Neutrophil (primary cell): ENCODE measurements at regions not wholly inside any gene's neighbourhood (a gene's known extent, or its start where the extent isn't known, plus 50 kb on each side); places are given as distances from the start of the nearest gene placed in this dataset.
"Not testable (repeated sequence)": the region's sequence is repeated elsewhere in the genome, so short reads cannot be mapped to it uniquely, and the experiment has no call there.

ENCODE experiments used
- H3K27ac ChIP-seq: fragments of 200-600 bp; sonication (generic); 2 replicates; pipeline ENCODE4 v1.5.1; 2016; ENCODE audit warnings: mild to moderate bottlenecking, moderate library complexity
- H3K27me3 ChIP-seq: fragments of 200-600 bp; sonication (generic); 2 replicates; pipeline ENCODE4 v1.6.0; 2016; ENCODE audit warnings: mild to moderate bottlenecking
- H3K36me3 ChIP-seq: fragments of 200-600 bp; sonication (generic); 2 replicates; pipeline ENCODE4 v1.5.1; 2017
- H3K4me1 ChIP-seq, 2 experiments: fragments of 200-600 bp in 1 of 2; sonication (generic) in 1 of 2; 1 replicate in 1 of 2; 2 replicates in 1 of 2; pipeline versions ENCODE4 v1.5.1 to v1.6.1; 2013 to 2016; ENCODE audit warnings: low read depth in 1 of 2, low read length in 1 of 2, mild to moderate bottlenecking in 1 of 2, moderate library complexity in 1 of 2; ENCODE audit not compliant: control insufficient read depth in 1 of 2, insufficient read depth in 1 of 2
- H3K4me3 ChIP-seq, 2 experiments: fragments of 200-600 bp in 1 of 2; sonication (generic) in 1 of 2; 1 replicate in 1 of 2; 2 replicates in 1 of 2; pipeline ENCODE4 v1.5.1; 2013 to 2016; ENCODE audit warnings: low read depth in 1 of 2, low read length in 1 of 2, mild to moderate bottlenecking in 1 of 2, moderate library complexity in 1 of 2
- H3K9me3 ChIP-seq: fragments of 200-600 bp; sonication (generic); 2 replicates; pipeline ENCODE4 v1.5.1; 2016
- CTCF ChIP-seq: fragments of 200-600 bp; sonication (generic); IDR thresholded peaks from 2 replicates; pipeline ENCODE4 v1.5.1; 2016; ENCODE audit warnings: antibody characterized with exemption

GRCh38 chr9:7315746-7316145, 483.8 kb downstream of the DMAC1 start:
- no peaks in the 10 kb centered on the region for H3K36me3 ChIP-seq
- no peak overlapping the region for H3K4me3 ChIP-seq
- no peaks in the 10 kb centered on the region for H3K27me3 ChIP-seq
- no peak for TF ChIP-seq CTCF
- no peaks in the 10 kb centered on the region for H3K4me1 ChIP-seq
- H3K27ac ChIP-seq, result no peak overlapping the region
- H3K9me3 ChIP-seq, result no peaks in the 10 kb centered on the region

- Histone ChIP-seq H3K4me1 (no peaks in the 10 kb centered on the region), H3K27ac (no peak overlapping the region), H3K27me3 (no peaks in the 10 kb centered on the region), H3K9me3 (no peaks in the 10 kb centered on the region), H3K4me3 (no peak overlapping the region), H3K36me3 (no peaks in the 10 kb centered on the region)
- no peak for TF ChIP-seq CTCF
These were observed 484.5 kb downstream of the DMAC1 start for GRCh38 chr9:7315116-7315515.

- TF ChIP-seq CTCF, result no peak
- Histone ChIP-seq H3K4me3 (no peak overlapping the region), H3K9me3 (peaks cover 3% of the 10 kb centered on the region), H3K27ac (no peak overlapping the region), H3K36me3 (no peaks in the 10 kb centered on the region), H3K27me3 (no peaks in the 10 kb centered on the region), H3K4me1 (no peaks in the 10 kb centered on the region)
These were observed 486.2 kb downstream of the DMAC1 start for GRCh38 chr9:7313389-7313788.

GRCh38 chr9:7309051-7309450, 490.5 kb downstream of the DMAC1 start:
- H3K4me1 ChIP-seq, result not testable (repeated sequence)

GRCh38 chr9:7305677-7306076, 493.9 kb downstream of the DMAC1 start:
- Histone ChIP-seq H3K4me1 (no peaks in the 10 kb centered on the region), H3K27ac (no peak overlapping the region), H3K4me3 (no peak overlapping the region), H3K9me3 (peaks cover 3% of the 10 kb centered on the region), H3K27me3 (no peaks in the 10 kb centered on the region), H3K36me3 (no peaks in the 10 kb centered on the region)
- no peak for TF ChIP-seq CTCF

More at GRCh38 chr9:7309051-7309450, 490.5 kb downstream of the DMAC1 start:
- not testable (repeated sequence) for H3K4me3 ChIP-seq, H3K27ac ChIP-seq, H3K36me3 ChIP-seq, H3K27me3 ChIP-seq, H3K9me3 ChIP-seq

- H3K27ac ChIP-seq, result no peak overlapping the region
- H3K36me3 ChIP-seq, result no peaks in the 10 kb centered on the region
- H3K27me3 ChIP-seq, result no peaks in the 10 kb centered on the region
- H3K4me3 ChIP-seq, result no peak overlapping the region
- H3K9me3 ChIP-seq, result peaks cover 3% of the 10 kb centered on the region
- H3K4me1 ChIP-seq, result no peaks in the 10 kb centered on the region
- TF ChIP-seq CTCF, result no peak
These were observed 495.0 kb downstream of the DMAC1 start for GRCh38 chr9:7304627-7304995.
